ENCODE measurements at regions not wholly inside any gene's neighbourhood (a gene's known extent, or its start where the extent isn't known, plus 50 kb on each side); places are given as distances from the start of the nearest gene placed in this dataset.
"Not testable (repeated sequence)": the region's sequence is repeated elsewhere in the genome, so short reads cannot be mapped to it uniquely, and the experiment has no call there.

DNA sequence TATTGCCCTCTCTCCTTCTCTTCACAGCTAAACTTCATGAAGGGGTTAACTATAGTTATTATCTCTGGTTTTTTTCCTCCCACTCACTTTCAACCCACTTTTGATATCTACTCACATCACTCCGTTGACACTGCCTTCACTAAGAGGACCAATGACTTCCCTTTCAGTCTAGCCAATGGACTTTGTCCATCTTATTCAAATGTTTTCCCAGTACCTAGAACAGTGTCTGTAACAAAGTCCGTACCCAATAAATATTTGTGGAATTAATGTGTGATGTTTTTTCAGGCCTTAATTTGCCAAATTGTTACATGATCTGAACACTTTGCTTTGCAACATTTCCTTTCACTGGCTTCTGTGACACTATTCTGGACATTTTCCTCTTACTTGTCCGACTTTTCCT lies 106.0 kb upstream of the AR start:
- ATAC-seq (no peak), DNase-seq (no peak)
- H3K4me1 ChIP-seq, result no peaks in the 10 kb centered on the region
- intact Hi-C loops (cut with DNase I), result no loop called here
- no peaks in the 10 kb centered on the region for H3K27me3 ChIP-seq (ENCODE audit: low read depth)
- H3K27ac ChIP-seq, result no peak overlapping the region
- no peaks in the 10 kb centered on the region for H3K36me3 ChIP-seq
- H3K9me3 ChIP-seq, result no peaks in the 10 kb centered on the region
- TF ChIP-seq, protein P1, sequence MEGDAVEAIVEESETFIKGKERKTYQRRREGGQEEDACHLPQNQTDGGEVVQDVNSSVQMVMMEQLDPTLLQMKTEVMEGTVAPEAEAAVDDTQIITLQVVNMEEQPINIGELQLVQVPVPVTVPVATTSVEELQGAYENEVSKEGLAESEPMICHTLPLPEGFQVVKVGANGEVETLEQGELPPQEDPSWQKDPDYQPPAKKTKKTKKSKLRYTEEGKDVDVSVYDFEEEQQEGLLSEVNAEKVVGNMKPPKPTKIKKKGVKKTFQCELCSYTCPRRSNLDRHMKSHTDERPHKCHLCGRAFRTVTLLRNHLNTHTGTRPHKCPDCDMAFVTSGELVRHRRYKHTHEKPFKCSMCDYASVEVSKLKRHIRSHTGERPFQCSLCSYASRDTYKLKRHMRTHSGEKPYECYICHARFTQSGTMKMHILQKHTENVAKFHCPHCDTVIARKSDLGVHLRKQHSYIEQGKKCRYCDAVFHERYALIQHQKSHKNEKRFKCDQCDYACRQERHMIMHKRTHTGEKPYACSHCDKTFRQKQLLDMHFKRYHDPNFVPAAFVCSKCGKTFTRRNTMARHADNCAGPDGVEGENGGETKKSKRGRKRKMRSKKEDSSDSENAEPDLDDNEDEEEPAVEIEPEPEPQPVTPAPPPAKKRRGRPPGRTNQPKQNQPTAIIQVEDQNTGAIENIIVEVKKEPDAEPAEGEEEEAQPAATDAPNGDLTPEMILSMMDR (IDR thresholded peaks at IDR 0.05), result no peak
- no peak overlapping the region for H3K4me3 ChIP-seq

DNA sequence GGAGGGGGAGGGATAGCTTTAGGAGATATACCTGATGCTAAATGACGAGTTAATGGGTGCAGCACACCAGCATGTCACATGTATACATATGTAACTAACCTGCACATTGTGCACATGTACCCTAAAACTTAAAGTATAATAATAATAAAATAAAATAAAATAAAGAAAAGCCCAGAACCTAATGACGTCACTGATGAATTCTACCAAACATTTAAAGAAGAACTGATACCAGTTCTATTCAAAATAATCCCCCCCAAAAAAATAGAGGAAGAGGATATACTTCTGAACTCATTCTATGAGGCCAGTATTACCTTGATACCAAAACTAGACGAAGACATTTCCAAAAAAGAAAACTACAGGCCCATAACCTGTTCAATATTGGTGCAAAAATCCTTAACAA lies 68.6 kb upstream of the AR start:
- H3K4me1 ChIP-seq; H3K36me3 ChIP-seq; ATAC-seq; DNase-seq; intact Hi-C loops (cut with DNase I); H3K27me3 ChIP-seq (ENCODE audit: low read depth); H3K27ac ChIP-seq; H3K9me3 ChIP-seq; H3K4me3 ChIP-seq: not testable (repeated sequence)

- Histone ChIP-seq H3K4me3 (no peak overlapping the region), H3K4me1 (no peaks in the 10 kb centered on the region), H3K36me3 (no peaks in the 10 kb centered on the region), H3K27me3 (ENCODE audit: low read depth) (no peaks in the 10 kb centered on the region), H3K27ac (no peak overlapping the region), H3K9me3 (no peaks in the 10 kb centered on the region)
- ATAC-seq (no peak), DNase-seq (no peak)
- intact Hi-C loops (cut with DNase I), result no loop called here
- TF ChIP-seq, protein P1 (IDR thresholded peaks at IDR 0.05), result no peak
Observed at GRCh38 chrX:67480789-67481188, 63.0 kb upstream of the AR start.
